Inferior parietal cortex (tissue), 1 donor: ENCODE measurements at regions not wholly inside any gene's neighbourhood (a gene's known extent, or its start where the extent isn't known, plus 50 kb on each side); places are given as distances from the start of the nearest gene placed in this dataset.
A peak's percentile ranks its signal among the peaks of the same experiment; 100 is the strongest.

Experiments
- DNase-seq: peaks from one replicate; pipeline ENCODE4 v3.0.0-alpha.2; 2016; ENCODE audit errors: extremely low spot score

- no peak for DNase-seq
These were observed 1578.4 kb upstream of the IGFBP7 start for GRCh38 chr4:58688568-58688967.

- no peak for DNase-seq
These were observed 1569.7 kb upstream of the IGFBP7 start for GRCh38 chr4:58679886-58680285.

GRCh38 chr4:58679051-58679450, 1568.9 kb upstream of the IGFBP7 start:
- DNase-seq: no peak

GRCh38 chr4:58669783-58670182, 1559.6 kb upstream of the IGFBP7 start:
- DNase-seq: no peak

- DNase-seq: no peak
These were observed 1555.5 kb upstream of the IGFBP7 start for GRCh38 chr4:58665649-58666048.

- DNase-seq: peak; percentile 16
These were observed 1548.5 kb upstream of the IGFBP7 start for GRCh38 chr4:58658701-58659100.

- no peak for DNase-seq
These were observed 1543.1 kb upstream of the IGFBP7 start for GRCh38 chr4:58653251-58653650.

GRCh38 chr4:58649226-58649625, 1539.0 kb upstream of the IGFBP7 start:
- DNase-seq: peak; percentile 3

- no peak for DNase-seq
These were observed 1535.9 kb upstream of the IGFBP7 start for GRCh38 chr4:58646126-58646525.

GRCh38 chr4:58644549-58644948, 1534.4 kb upstream of the IGFBP7 start:
- DNase-seq: no peak

GRCh38 chr4:58636381-58636780, 1526.2 kb upstream of the IGFBP7 start:
- no peak for DNase-seq

- no peak for DNase-seq
These were observed 1507.0 kb upstream of the IGFBP7 start for GRCh38 chr4:58617226-58617625.

GRCh38 chr4:58611012-58611411, 1500.8 kb upstream of the IGFBP7 start:
- DNase-seq: no peak

- no peak for DNase-seq
These were observed 1496.1 kb upstream of the IGFBP7 start for GRCh38 chr4:58606303-58606702.

- no peak for DNase-seq
These were observed 1493.8 kb upstream of the IGFBP7 start for GRCh38 chr4:58603951-58604350.

- no peak for DNase-seq
These were observed 1492.7 kb upstream of the IGFBP7 start for GRCh38 chr4:58602731-58603359.

GRCh38 chr4:58602022-58602421, 1491.8 kb upstream of the IGFBP7 start:
- no peak for DNase-seq

- DNase-seq: no peak
These were observed 1490.1 kb upstream of the IGFBP7 start for GRCh38 chr4:58600290-58600689.

- no peak for DNase-seq
These were observed 1480.5 kb upstream of the IGFBP7 start for GRCh38 chr4:58590722-58591121.

- no peak for DNase-seq
These were observed 1477.7 kb upstream of the IGFBP7 start for GRCh38 chr4:58587856-58588255.

- no peak for DNase-seq
These were observed 1456.1 kb upstream of the IGFBP7 start for GRCh38 chr4:58566260-58566659.

- DNase-seq: no peak
These were observed 1454.7 kb upstream of the IGFBP7 start for GRCh38 chr4:58564695-58565475.

- no peak for DNase-seq
These were observed 1451.0 kb upstream of the IGFBP7 start for GRCh38 chr4:58561170-58561569.
